HEK293 (cell line): ENCODE measurements at regions not wholly inside any gene's neighbourhood (a gene's known extent, or its start where the extent isn't known, plus 50 kb on each side); places are given as distances from the start of the nearest gene placed in this dataset.
A peak's percentile ranks its signal among the peaks of the same experiment; 100 is the strongest.

ENCODE experiments used
- CTCF ChIA-PET: fragments of 350-600 bp; formaldehyde crosslinking; extraction: SDS; loops from one replicate; lab custom pipeline; 2021; ENCODE audit warnings: antibody characterized with exemption; lab: Yijun Ruan, JAX
- POLR2A ChIA-PET: fragments of 300-600 bp; formaldehyde crosslinking; extraction: SDS; loops from one replicate; lab custom pipeline; 2020; ENCODE audit warnings: antibody characterized with exemption, inconsistent platforms; lab: Yijun Ruan, JAX
- H3K27ac ChIP-seq: fragments of 200-500 bp; sonication (Bioruptor generic); 2 replicates; pipeline ENCODE4 v1.5.1; 2014; ENCODE audit warnings: low read depth, low read length, control low read depth, inconsistent platforms; ENCODE audit errors: extremely low read depth
- H3K36me3 ChIP-seq, 2 experiments: fragments of 200-500 bp in 1 of 2; sonication (Bioruptor generic) in 1 of 2; 1 replicate in 1 of 2; 2 replicates in 1 of 2; pipeline ENCODE4 v1.5.1; 2014 to 2017; ENCODE audit warnings: inconsistent platforms in 2 of 2, low read length in 2 of 2; ENCODE audit not compliant: control insufficient read depth in 2 of 2, insufficient read depth in 1 of 2
- H3K4me1 ChIP-seq: fragments of 200-500 bp; sonication (Bioruptor generic); 2 replicates; pipeline ENCODE4 v1.5.1; 2014; ENCODE audit warnings: mild to moderate bottlenecking, low read length, inconsistent platforms; ENCODE audit not compliant: control insufficient read depth, insufficient read depth
- H3K4me3 ChIP-seq: 2 replicates; pipeline ENCODE4 v1.5.1; 2011; ENCODE audit warnings: low read depth, mild to moderate bottlenecking, control low read depth, low read length, moderate library complexity
- H3K9me3 ChIP-seq: fragments of 200-500 bp; sonication (Bioruptor generic); 2 replicates; pipeline ENCODE4 v1.5.1; 2014; ENCODE audit warnings: low read depth, low read length, inconsistent platforms; ENCODE audit not compliant: control insufficient read depth, insufficient read depth
- BCL11B ChIP-seq: fragments of 450-650 bp; formaldehyde crosslinking; IDR thresholded peaks from 2 replicates; pipeline ENCODE4 v1.5.1; 2016; ENCODE audit warnings: low read depth, missing biosample characterization, missing genetic modification characterization
- GLI2 ChIP-seq: fragments of 450-650 bp; formaldehyde crosslinking; IDR thresholded peaks from 2 replicates; pipeline ENCODE4; 2017; ENCODE audit warnings: missing biosample characterization, missing genetic modification characterization, low read depth, borderline replicate concordance
- GLI4 ChIP-seq: fragments of 450-650 bp; formaldehyde crosslinking; IDR thresholded peaks from 2 replicates; pipeline ENCODE4 v1.5.1; 2016; ENCODE audit warnings: missing biosample characterization, missing genetic modification characterization
- KLF8 ChIP-seq: fragments of 450-650 bp; formaldehyde crosslinking; IDR thresholded peaks from 2 replicates; pipeline ENCODE4 v1.5.1; 2016; ENCODE audit warnings: missing biosample characterization, missing genetic modification characterization
- SCRT2 ChIP-seq: fragments of 450-650 bp; formaldehyde crosslinking; IDR thresholded peaks from 2 replicates; pipeline ENCODE4 v1.5.1; 2016; ENCODE audit warnings: missing biosample characterization, missing genetic modification characterization
- ZFP3 ChIP-seq: fragments of 450-650 bp; formaldehyde crosslinking; IDR thresholded peaks from 2 replicates; pipeline ENCODE4 v1.5.1; 2016; ENCODE audit warnings: low read depth, missing biosample characterization, missing genetic modification characterization
- ZNF174 ChIP-seq: fragments of 450-650 bp; formaldehyde crosslinking; IDR thresholded peaks from 2 replicates; pipeline ENCODE4 v1.5.0; 2017; ENCODE audit warnings: missing biosample characterization, mild to moderate bottlenecking, missing genetic modification characterization
- ZNF248 ChIP-seq: fragments of 450-650 bp; formaldehyde crosslinking; IDR thresholded peaks from 2 replicates; pipeline ENCODE4 v1.5.1; 2017; ENCODE audit warnings: missing biosample characterization, missing genetic modification characterization
- ZNF416 ChIP-seq: fragments of 450-650 bp; formaldehyde crosslinking; IDR thresholded peaks from 2 replicates; pipeline ENCODE4 v1.5.1; 2016; ENCODE audit warnings: missing biosample characterization, missing genetic modification characterization
- ZNF510 ChIP-seq: fragments of 450-650 bp; formaldehyde crosslinking; IDR thresholded peaks from 2 replicates; pipeline ENCODE4 v1.5.1; 2018; ENCODE audit warnings: mild to moderate bottlenecking, missing genetic modification characterization, missing biosample characterization; ENCODE audit not compliant: insufficient replicate concordance
- ZNF629 ChIP-seq: fragments of 450-650 bp; formaldehyde crosslinking; IDR thresholded peaks from 2 replicates; pipeline ENCODE4 v1.5.1; 2017; ENCODE audit warnings: missing biosample characterization, missing genetic modification characterization
- ZNF776 ChIP-seq: fragments of 450-650 bp; formaldehyde crosslinking; IDR thresholded peaks from 2 replicates; pipeline ENCODE4 v1.5.0; 2017; ENCODE audit warnings: missing biosample characterization, missing genetic modification characterization, borderline replicate concordance
- ZSCAN18 ChIP-seq: fragments of 450-650 bp; formaldehyde crosslinking; IDR thresholded peaks from 2 replicates; pipeline ENCODE4 v1.5.1; 2016; ENCODE audit warnings: missing biosample characterization, missing genetic modification characterization
- ZSCAN5A ChIP-seq: fragments of 450-650 bp; formaldehyde crosslinking; IDR thresholded peaks from 2 replicates; pipeline ENCODE4 v1.5.1; 2016; ENCODE audit warnings: missing biosample characterization, missing genetic modification characterization
- TF ChIP-seq, protein P1 (sequence below): fragments of 450-650 bp; formaldehyde crosslinking; IDR thresholded peaks from 2 replicates; pipeline ENCODE4 v1.5.1; 2016; ENCODE audit warnings: missing biosample characterization, missing genetic modification characterization
- TF ChIP-seq, protein P2 (sequence below): fragments of 450-650 bp; formaldehyde crosslinking; IDR thresholded peaks from 2 replicates; pipeline ENCODE4 v1.5.1; 2016; ENCODE audit warnings: missing biosample characterization, missing genetic modification characterization
- TF ChIP-seq, protein P3 (sequence below): fragments of 450-650 bp; formaldehyde crosslinking; IDR thresholded peaks from 2 replicates; pipeline ENCODE4 v1.5.1; 2016; ENCODE audit warnings: missing biosample characterization, missing genetic modification characterization
- TF ChIP-seq, protein P4 (sequence below): fragments of 450-650 bp; formaldehyde crosslinking; IDR thresholded peaks from 2 replicates; pipeline ENCODE4 v1.5.1; 2017; ENCODE audit warnings: missing biosample characterization, missing genetic modification characterization

GRCh38 chr5:174315471-174315870 lies 270.0 kb downstream of the NSG2 start:
- TF ChIP-seq KLF8 (tag by site-specific recombination): no peak
- TF ChIP-seq SCRT2 (tag by site-specific recombination): peak; percentile 36; the same call in 1 of the 2 replicates
- H3K36me3 ChIP-seq: no peaks in the 10 kb centered on the region
- no peak overlapping the region for H3K4me3 ChIP-seq
- ChIA-PET POLR2A (no interaction called here), CTCF (interaction anchor here (0.9 to 6.7 kb wide), 5 partner anchors 9 to 697 kb away, joined by 3 to 113 read pairs (median 6); partner anchors contain the start of gene NSG2)
- H3K9me3 ChIP-seq: no peaks in the 10 kb centered on the region
- no peak overlapping the region for H3K27ac ChIP-seq
- no peaks in the 10 kb centered on the region for H3K4me1 ChIP-seq

GRCh38 chr5:174315871-174316270 lies 270.4 kb downstream of the NSG2 start:
- Histone ChIP-seq H3K4me1 (no peaks in the 10 kb centered on the region), H3K9me3 (no peaks in the 10 kb centered on the region), H3K27ac (no peak overlapping the region), H3K36me3 (no peaks in the 10 kb centered on the region), H3K4me3 (no peak overlapping the region)
- ChIA-PET CTCF (interaction anchor here (1.2 to 6.7 kb wide), 2 partner anchors 33 to 270 kb away, joined by 3 to 113 read pairs; partner anchors contain the start of gene NSG2), POLR2A (no interaction called here)
- TF ChIP-seq GLI2 (tag by site-specific recombination): no peak
- TF ChIP-seq ZNF510 (tag by site-specific recombination): no peak
- no peak for TF ChIP-seq ZNF248 (tag by site-specific recombination)
- TF ChIP-seq, protein P1, sequence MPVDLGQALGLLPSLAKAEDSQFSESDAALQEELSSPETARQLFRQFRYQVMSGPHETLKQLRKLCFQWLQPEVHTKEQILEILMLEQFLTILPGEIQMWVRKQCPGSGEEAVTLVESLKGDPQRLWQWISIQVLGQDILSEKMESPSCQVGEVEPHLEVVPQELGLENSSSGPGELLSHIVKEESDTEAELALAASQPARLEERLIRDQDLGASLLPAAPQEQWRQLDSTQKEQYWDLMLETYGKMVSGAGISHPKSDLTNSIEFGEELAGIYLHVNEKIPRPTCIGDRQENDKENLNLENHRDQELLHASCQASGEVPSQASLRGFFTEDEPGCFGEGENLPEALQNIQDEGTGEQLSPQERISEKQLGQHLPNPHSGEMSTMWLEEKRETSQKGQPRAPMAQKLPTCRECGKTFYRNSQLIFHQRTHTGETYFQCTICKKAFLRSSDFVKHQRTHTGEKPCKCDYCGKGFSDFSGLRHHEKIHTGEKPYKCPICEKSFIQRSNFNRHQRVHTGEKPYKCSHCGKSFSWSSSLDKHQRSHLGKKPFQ (tag by site-specific recombination): no peak
- TF ChIP-seq, protein P2, sequence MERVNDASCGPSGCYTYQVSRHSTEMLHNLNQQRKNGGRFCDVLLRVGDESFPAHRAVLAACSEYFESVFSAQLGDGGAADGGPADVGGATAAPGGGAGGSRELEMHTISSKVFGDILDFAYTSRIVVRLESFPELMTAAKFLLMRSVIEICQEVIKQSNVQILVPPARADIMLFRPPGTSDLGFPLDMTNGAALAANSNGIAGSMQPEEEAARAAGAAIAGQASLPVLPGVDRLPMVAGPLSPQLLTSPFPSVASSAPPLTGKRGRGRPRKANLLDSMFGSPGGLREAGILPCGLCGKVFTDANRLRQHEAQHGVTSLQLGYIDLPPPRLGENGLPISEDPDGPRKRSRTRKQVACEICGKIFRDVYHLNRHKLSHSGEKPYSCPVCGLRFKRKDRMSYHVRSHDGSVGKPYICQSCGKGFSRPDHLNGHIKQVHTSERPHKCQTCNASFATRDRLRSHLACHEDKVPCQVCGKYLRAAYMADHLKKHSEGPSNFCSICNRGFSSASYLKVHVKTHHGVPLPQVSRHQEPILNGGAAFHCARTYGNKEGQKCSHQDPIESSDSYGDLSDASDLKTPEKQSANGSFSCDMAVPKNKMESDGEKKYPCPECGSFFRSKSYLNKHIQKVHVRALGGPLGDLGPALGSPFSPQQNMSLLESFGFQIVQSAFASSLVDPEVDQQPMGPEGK (tag by site-specific recombination): no peak
- TF ChIP-seq ZNF174: no peak
- TF ChIP-seq ZSCAN5A (tag by site-specific recombination): no peak
- no peak for TF ChIP-seq ZNF776 (tag by site-specific recombination)
- TF ChIP-seq, protein P3, sequence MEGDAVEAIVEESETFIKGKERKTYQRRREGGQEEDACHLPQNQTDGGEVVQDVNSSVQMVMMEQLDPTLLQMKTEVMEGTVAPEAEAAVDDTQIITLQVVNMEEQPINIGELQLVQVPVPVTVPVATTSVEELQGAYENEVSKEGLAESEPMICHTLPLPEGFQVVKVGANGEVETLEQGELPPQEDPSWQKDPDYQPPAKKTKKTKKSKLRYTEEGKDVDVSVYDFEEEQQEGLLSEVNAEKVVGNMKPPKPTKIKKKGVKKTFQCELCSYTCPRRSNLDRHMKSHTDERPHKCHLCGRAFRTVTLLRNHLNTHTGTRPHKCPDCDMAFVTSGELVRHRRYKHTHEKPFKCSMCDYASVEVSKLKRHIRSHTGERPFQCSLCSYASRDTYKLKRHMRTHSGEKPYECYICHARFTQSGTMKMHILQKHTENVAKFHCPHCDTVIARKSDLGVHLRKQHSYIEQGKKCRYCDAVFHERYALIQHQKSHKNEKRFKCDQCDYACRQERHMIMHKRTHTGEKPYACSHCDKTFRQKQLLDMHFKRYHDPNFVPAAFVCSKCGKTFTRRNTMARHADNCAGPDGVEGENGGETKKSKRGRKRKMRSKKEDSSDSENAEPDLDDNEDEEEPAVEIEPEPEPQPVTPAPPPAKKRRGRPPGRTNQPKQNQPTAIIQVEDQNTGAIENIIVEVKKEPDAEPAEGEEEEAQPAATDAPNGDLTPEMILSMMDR (tag by site-specific recombination): no peak
- no peak for TF ChIP-seq ZNF629 (tag by site-specific recombination)
- no peak for TF ChIP-seq GLI4 (tag by site-specific recombination)
- no peak for TF ChIP-seq ZFP3 (tag by site-specific recombination)
- TF ChIP-seq BCL11B (tag by site-specific recombination): no peak
- TF ChIP-seq, protein P4, sequence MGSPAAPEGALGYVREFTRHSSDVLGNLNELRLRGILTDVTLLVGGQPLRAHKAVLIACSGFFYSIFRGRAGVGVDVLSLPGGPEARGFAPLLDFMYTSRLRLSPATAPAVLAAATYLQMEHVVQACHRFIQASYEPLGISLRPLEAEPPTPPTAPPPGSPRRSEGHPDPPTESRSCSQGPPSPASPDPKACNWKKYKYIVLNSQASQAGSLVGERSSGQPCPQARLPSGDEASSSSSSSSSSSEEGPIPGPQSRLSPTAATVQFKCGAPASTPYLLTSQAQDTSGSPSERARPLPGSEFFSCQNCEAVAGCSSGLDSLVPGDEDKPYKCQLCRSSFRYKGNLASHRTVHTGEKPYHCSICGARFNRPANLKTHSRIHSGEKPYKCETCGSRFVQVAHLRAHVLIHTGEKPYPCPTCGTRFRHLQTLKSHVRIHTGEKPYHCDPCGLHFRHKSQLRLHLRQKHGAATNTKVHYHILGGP (tag by site-specific recombination): no peak
- TF ChIP-seq ZSCAN18 (tag by site-specific recombination): no peak
- no peak for TF ChIP-seq ZNF416 (tag by site-specific recombination)
